OCI-LY1 (cell line): ENCODE measurements at regions not wholly inside any gene's neighbourhood (a gene's known extent, or its start where the extent isn't known, plus 50 kb on each side); places are given as distances from the start of the nearest gene placed in this dataset.

Experiments used
- CTCF ChIP-seq: fragments of 200-600 bp; sonication (generic), shearing (Covaris generic); IDR thresholded peaks from 2 replicates; pipeline ENCODE4 v1.5.1; 2017; ENCODE audit warnings: mild to moderate bottlenecking, antibody characterized with exemption, low read length, moderate library complexity, mixed read lengths
- EZH2 ChIP-seq: fragments of 200-600 bp; sonication (generic), shearing (Covaris generic); IDR thresholded peaks from 2 replicates; pipeline ENCODE4 v1.8.0; 2017; ENCODE audit warnings: borderline replicate concordance, mixed run types, mild to moderate bottlenecking, antibody characterized with exemption, low read length, moderate library complexity, mixed read lengths

- TF ChIP-seq EZH2 (no peak), CTCF (no peak)
Measured at GRCh38 chr4:63459329-63459728, 949.9 kb downstream of the TECRL start.
